ENCODE measurements at regions not wholly inside any gene's neighbourhood (a gene's known extent, or its start where the extent isn't known, plus 50 kb on each side); places are given as distances from the start of the nearest gene placed in this dataset.

DNA sequence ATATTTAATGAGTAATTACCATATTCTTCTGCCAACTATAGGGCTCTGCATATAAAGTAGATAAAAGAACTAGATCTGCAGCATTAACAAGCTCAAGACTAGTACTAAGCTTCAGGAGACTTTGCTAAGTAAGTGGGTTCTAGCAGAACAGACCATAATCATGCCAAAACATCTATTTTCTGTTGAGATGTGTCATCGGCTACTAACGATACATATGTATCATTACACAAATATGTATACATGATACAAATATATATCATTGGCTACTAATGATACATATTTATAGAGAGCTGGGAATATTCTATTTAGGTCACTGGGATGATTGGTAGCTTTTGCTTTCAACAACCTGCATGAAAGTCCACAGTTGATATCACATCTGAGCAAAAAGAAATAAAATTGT lies 185.8 kb upstream of the DCBLD2 start:
- ATAC-seq: no peak

DNA sequence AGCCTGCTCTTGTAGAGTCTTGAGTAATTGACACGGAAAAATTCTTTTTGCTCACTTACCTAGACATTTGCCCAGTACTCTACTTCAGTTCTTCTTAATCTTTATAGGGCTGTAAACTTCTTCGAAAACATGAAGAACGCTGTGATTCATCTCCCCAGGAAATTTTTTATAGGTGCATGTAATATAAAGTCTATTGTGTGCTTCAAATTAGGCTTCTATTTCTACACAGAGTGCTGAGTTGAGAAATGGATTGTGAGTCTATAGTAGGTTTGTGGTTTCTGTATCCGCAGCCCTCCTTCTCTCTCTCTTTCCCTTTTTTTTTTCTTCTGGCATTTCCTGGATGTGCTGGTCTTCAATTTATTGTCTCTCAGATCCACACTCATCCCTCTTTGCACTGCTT lies 183.3 kb upstream of the DCBLD2 start:
- no peak for ATAC-seq

DNA sequence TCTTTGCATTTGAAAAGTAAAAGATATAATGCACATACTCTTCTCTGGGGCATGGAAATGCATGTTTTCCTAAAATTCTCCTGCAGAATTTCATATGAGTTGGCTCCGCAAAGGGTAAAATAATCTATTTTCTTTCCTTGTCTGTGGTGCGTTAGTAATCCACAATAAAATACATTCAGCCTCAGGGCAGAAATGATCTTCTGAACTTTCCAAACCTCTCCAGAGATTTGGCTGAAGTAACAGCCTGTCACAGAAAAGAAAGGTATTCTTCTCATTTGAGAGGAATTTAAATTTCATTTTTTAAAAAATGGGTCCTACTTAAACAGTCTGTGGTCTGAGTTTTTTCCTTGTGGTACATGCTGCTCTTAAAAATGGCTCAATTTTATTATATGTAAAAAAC lies 182.7 kb upstream of the DCBLD2 start:
- no peak for ATAC-seq

GRCh38 chr3:99071096-99071495 lies 169.6 kb upstream of the DCBLD2 start:
- no peak for ATAC-seq

DNA sequence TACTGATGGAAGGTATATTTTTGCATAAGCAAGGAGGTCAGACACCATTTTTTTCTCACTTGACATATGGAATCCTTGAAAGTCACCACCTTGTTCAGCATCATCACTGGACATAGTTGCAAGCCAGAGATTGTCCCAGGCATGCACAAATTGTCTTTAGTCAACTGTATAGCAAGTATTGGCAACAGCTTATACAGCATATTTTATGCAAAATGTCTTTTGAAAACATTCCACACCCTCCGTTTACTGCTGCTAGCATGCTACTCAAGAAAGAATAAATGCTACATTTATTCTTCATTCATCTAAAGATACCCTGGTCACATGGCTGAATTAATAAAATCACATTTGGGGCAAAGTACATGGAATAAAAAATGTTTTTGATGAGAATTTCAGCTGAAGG lies 168.5 kb upstream of the DCBLD2 start:
- ATAC-seq: no peak

DNA sequence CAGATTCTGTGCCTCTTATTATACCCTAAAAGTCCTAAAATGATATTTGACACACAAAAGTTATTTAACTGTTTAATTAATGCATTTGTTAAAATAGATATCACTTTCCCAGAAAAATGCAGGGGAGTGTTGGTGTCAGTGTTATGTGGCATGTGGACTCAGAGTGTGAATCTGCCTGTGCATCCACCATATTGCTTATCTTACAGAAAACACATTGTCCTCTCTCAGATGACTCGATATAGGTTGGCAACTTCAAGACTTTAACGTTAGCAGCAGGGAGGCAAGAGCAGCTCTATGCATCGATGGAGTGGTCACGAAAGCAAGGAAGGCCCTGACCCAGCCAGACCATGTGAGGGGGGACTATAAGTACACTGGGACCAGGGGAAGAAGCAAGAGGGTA lies 165.4 kb upstream of the DCBLD2 start:
- no peak for ATAC-seq

GRCh38 chr3:99049164-99049563 lies 147.7 kb upstream of the DCBLD2 start:
- no peak for ATAC-seq

- no peak for ATAC-seq
Measured at GRCh38 chr3:99041747-99042146, 140.3 kb upstream of the DCBLD2 start.

DNA sequence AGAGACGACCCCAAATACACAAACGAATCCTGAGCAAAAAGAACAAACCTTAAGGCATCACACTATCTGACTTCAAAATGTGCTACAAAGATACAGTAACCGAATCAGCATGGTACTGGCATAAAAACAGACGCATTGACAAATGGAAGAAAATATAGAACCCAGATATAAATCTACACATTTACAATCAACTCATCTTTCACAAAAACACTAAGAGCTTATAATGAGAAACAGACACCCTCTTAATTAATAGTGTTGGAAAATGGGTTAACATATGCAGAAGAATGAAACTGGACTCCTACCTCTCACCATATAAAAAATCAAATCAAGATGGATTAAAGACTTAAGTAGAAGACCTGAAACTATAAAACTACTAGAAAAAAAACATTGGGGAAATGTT lies 130.3 kb upstream of the DCBLD2 start:
- ATAC-seq: no peak

DNA sequence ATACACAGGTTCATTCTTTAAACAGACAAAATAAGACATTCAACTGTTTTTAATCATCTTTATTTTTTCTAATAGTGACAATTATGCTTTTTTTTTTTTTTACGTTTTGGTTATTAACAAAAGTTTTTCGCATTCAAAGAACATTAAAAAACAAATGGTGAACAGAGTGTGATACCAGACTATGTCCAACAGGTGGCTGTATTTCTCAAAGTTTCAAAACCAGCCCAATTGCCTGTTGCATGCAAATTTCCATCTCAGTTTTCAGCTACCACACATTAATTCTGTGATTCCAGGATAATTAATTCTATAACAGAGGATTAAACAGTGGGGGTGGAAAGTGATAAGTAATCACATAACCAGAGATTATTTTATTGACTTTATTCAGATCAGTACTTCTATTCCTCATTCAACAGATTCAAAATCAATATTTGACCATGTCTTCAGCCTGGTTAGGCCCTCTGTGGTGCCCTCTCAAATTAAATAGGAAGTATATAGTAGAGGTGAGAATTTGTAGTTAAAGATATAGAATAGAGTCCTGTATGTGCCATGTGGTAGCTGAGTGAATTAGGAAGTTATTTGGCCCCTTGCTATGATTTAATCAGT lies 122.2 kb upstream of the DCBLD2 start:
- no peak for ATAC-seq

- no peak for ATAC-seq
Measured at GRCh38 chr3:99021466-99021865, 120.0 kb upstream of the DCBLD2 start.

DNA sequence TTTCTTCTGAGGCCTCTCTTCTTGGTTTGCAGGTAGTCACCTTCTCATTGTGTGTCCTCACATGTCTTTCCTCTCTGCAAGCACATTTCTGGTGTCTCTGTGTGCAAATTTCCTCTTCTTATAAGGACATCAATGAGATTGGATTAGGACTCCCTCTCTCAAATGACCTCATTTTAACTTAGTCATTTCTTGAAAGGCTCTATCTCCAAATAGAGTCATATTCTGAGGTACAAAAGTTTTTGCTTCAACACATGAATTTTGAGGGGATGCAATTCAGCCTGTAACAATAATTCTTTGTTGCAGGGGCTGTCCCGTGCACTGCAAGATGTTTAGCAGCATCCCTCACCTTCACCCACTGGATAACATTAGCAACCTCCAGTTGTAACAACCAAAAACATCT lies 115.0 kb upstream of the DCBLD2 start:
- no peak for ATAC-seq

- no peak for ATAC-seq
Measured at GRCh38 chr3:99013777-99014315, 112.4 kb upstream of the DCBLD2 start.

DNA sequence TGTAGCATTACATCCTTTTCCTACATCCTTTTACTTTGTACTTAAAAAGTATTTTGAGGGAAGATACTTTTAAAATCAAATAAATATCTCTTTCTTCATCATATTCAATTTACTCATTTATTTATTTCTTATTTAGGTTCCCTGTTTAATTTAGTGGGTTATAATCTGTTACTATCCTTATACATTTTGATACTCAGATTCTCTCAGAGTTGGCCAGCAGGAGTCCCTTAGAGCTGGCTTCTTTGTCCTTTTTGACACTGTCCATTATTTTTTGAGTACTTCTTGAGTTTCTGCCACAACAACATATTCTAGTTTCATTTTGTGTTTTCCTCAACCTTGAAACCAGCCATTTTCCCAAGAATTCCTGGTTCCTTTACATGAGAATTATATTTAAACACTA lies 111.6 kb upstream of the DCBLD2 start:
- ATAC-seq: no peak

GRCh38 chr3:99012051-99012450 lies 110.6 kb upstream of the DCBLD2 start:
- ATAC-seq: no peak

GRCh38 chr3:99009851-99010250 lies 108.4 kb upstream of the DCBLD2 start:
- ATAC-seq: no peak

- no peak for ATAC-seq
Measured at GRCh38 chr3:99006686-99007085, 105.2 kb upstream of the DCBLD2 start.

GRCh38 chr3:98999675-99000074 lies 98.2 kb upstream of the DCBLD2 start:
- no peak for ATAC-seq

- ATAC-seq: no peak
Measured at GRCh38 chr3:98994128-98994762, 92.8 kb upstream of the DCBLD2 start.

GRCh38 chr3:98991393-98991792 lies 89.9 kb upstream of the DCBLD2 start:
- ATAC-seq: no peak

GRCh38 chr3:98990657-98991056 lies 89.2 kb upstream of the DCBLD2 start:
- no peak for ATAC-seq

DNA sequence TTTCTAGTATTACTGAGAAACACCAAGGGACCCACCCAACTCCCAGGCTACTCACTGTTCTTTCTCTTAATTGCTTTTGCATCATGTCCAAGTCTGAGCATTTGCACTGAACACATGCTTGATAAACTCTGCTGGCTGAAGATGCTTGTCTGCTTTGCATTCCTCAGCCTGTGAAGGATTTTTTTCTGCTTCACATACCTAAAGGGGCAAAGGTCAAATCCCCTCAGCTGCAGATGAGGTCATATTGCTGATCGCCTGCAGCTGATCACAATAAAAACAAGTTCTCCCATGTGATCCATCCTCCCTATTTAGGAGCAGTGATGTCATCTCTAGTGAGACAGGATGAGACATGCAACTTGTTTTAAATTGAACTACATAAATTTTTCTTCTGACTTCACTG lies 84.6 kb upstream of the DCBLD2 start:
- no peak for ATAC-seq

DNA sequence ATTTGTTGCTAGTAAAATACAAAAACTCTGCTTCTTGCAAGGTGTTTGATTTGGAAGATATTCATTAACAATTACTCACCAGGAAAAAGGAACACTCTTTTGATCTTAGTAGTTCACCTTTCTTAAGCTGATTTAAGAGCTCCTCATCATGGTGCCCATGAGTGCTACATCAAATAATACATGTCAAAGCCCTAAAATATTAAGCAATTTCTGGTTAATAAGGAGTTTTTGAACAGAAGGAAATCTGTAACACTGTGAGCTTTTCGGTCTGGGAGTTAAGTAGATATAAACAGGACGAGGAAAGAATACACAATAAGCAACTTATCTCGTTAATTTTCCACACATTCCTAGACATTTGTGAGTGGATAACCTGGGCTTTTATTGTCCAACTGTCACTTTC lies 83.9 kb upstream of the DCBLD2 start:
- no peak for ATAC-seq

- no peak for ATAC-seq
Measured at GRCh38 chr3:98984024-98984423, 82.5 kb upstream of the DCBLD2 start.

DNA sequence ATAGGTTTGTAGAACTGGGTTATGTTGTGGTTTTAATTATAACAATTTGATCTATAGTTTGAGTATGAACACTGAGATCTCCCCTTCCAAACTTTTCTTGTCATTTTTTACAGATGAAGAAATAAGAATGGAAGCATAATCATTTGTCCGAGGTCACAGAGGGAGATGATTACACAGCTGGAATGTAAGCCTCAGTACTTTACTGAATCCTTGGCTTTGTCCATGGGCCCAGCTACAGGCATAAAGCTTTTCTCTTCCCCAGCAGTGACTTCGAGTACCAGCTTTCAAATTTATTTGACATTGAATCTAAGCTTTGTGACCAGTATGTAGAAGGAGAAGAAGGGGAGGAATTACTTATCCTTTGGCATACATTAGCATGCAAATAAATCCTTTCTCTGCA lies 80.9 kb upstream of the DCBLD2 start:
- no peak for ATAC-seq

Data from activated CD4-positive, CD25-positive, alpha-beta regulatory T cell treated with anti-CD3 and anti-CD28 coated beads, Interleukin-2, amount 50 U/mL, for 24 hours (primary cell).